A549 (cell line): ENCODE measurements at regions not wholly inside any gene's neighbourhood (a gene's known extent, or its start where the extent isn't known, plus 50 kb on each side); places are given as distances from the start of the nearest gene placed in this dataset.

Experiments
- CBX8 ChIP-seq: fragments of 200-600 bp; sonication (generic); IDR thresholded peaks from 2 replicates; pipeline ENCODE4 v1.6.1; 2016
- CHD4 ChIP-seq: fragments of 200-600 bp; sonication (generic); IDR thresholded peaks from 2 replicates; pipeline ENCODE4 v1.6.1; 2016; ENCODE audit warnings: antibody characterized with exemption, mild to moderate bottlenecking, borderline replicate concordance
- EP300 ChIP-seq, 2 experiments: fragments of >200 bp; sonication (Bioruptor Twin); formaldehyde crosslinking; IDR thresholded peaks; 2 replicates in 1 of 2; 3 replicates in 1 of 2; pipeline ENCODE4 v1.6.1; 2016 to 2017
- KDM5A ChIP-seq: fragments of 200-600 bp; sonication (generic); IDR thresholded peaks from 2 replicates; pipeline ENCODE4 v1.6.1; 2016; ENCODE audit warnings: antibody characterized with exemption, mild to moderate bottlenecking
- PHF8 ChIP-seq: fragments of 200-600 bp; sonication (generic); IDR thresholded peaks from 2 replicates; pipeline ENCODE4 v1.6.1; 2016; ENCODE audit warnings: low read depth, mild to moderate bottlenecking, antibody characterized with exemption, moderate library complexity, borderline replicate concordance
- POLR2A ChIP-seq: IDR thresholded peaks from 2 replicates; pipeline ENCODE4 v1.6.1; 2012; ENCODE audit warnings: mild to moderate bottlenecking, low read length
- SMC3 ChIP-seq: fragments of >200 bp; sonication (Bioruptor Twin); formaldehyde crosslinking; IDR thresholded peaks from 3 replicates; pipeline ENCODE4 v1.6.1; 2018; ENCODE audit warnings: inconsistent platforms
- TF ChIP-seq, protein P1 (sequence below): fragments of >200 bp; sonication (Bioruptor Twin); formaldehyde crosslinking; IDR thresholded peaks from 3 replicates; pipeline ENCODE4 v1.5.1; 2016
- TF ChIP-seq, protein P2 (sequence below): IDR thresholded peaks from 2 replicates; pipeline ENCODE4 v1.6.1; 2012
- TF ChIP-seq, protein P3 (sequence below): fragments of 150-350 bp; IDR thresholded peaks from 2 replicates; pipeline ENCODE4 v1.6.1; 2014; ENCODE audit warnings: low read depth, mild to moderate bottlenecking, low read length

DNA sequence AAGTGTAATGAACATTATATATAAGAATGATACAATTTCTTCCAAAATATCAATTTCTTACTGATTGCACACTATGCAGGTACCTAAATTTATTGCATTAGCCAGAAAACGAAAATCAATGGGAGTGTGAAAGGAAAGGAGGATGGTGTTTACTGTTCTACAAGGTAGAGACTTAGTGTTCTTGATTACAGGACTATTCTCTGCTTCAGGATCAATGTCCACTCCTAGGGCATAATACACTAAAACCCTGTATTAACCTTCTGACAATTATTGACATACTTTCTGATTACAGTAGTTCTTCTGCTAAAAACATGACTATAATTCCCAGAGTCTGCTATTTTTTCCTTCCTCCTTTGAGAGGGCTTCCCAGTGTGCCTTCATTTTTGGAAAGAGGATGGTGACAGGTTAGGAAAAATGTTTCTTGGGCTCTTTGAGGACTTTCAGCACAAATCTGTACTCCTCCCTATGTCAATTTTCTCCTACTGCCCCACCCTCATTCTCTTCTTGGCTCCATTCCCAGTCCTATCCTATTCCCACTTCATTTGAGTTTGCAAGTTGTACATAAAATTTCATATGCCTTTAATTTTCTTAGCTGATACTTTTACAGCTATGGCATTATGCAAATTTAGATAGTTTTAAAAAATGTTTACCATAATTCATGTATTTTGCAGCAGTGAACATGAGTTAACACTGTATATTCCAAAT, 278.9 kb downstream of the CENPW start:
- TF ChIP-seq CBX8 (no peak), SMC3 (no peak), EP300 (IDR thresholded peaks at IDR 0.05) (no peak), KDM5A (no peak), PHF8 (no peak), CHD4 (no peak), POLR2A (no peak)
- TF ChIP-seq, protein P1, sequence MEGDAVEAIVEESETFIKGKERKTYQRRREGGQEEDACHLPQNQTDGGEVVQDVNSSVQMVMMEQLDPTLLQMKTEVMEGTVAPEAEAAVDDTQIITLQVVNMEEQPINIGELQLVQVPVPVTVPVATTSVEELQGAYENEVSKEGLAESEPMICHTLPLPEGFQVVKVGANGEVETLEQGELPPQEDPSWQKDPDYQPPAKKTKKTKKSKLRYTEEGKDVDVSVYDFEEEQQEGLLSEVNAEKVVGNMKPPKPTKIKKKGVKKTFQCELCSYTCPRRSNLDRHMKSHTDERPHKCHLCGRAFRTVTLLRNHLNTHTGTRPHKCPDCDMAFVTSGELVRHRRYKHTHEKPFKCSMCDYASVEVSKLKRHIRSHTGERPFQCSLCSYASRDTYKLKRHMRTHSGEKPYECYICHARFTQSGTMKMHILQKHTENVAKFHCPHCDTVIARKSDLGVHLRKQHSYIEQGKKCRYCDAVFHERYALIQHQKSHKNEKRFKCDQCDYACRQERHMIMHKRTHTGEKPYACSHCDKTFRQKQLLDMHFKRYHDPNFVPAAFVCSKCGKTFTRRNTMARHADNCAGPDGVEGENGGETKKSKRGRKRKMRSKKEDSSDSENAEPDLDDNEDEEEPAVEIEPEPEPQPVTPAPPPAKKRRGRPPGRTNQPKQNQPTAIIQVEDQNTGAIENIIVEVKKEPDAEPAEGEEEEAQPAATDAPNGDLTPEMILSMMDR: no peak
- TF ChIP-seq, protein P2, sequence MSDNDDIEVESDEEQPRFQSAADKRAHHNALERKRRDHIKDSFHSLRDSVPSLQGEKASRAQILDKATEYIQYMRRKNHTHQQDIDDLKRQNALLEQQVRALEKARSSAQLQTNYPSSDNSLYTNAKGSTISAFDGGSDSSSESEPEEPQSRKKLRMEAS: no peak
- TF ChIP-seq, protein P3, sequence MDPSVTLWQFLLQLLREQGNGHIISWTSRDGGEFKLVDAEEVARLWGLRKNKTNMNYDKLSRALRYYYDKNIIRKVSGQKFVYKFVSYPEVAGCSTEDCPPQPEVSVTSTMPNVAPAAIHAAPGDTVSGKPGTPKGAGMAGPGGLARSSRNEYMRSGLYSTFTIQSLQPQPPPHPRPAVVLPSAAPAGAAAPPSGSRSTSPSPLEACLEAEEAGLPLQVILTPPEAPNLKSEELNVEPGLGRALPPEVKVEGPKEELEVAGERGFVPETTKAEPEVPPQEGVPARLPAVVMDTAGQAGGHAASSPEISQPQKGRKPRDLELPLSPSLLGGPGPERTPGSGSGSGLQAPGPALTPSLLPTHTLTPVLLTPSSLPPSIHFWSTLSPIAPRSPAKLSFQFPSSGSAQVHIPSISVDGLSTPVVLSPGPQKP: no peak
